SIG-M5 treated with dmso at 0.1 percent for 504 hours (cell line): ENCODE measurements at regions not wholly inside any gene's neighbourhood (a gene's known extent, or its start where the extent isn't known, plus 50 kb on each side); places are given as distances from the start of the nearest gene placed in this dataset.

Source experiments
- DNase-seq: peaks from one replicate; lab custom pipeline; 2025; ENCODE audit not compliant: unreplicated experiment; lab: John Stamatoyannopoulos, UW

GRCh38 chr2:120473522-120474271, 127.8 kb downstream of the INHBB start:
- DNase-seq: no peak

DNA sequence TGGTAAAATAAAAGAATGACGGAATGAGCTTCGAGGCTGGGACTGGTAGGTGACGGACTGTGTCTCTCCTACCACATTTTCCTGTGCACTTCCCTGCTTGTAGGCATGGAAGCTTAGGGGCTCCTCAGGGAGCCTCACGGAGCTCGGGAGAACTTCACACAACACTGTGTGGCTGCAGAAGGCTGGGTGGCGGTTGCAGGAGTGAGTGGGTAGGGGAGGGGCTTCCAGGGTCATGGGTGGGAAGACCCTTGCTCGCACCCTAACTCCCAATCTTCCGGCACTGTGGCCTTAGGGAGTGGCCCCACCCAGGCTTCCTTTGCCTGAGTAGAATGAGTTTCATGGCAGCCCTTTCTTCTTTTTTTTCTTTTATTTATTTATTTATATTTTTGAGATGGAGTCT, 128.6 kb downstream of the INHBB start:
- no peak for DNase-seq

GRCh38 chr2:120476141-120476540, 130.2 kb downstream of the INHBB start:
- DNase-seq: no peak

GRCh38 chr2:120477198-120477597, 131.3 kb downstream of the INHBB start:
- no peak for DNase-seq

DNA sequence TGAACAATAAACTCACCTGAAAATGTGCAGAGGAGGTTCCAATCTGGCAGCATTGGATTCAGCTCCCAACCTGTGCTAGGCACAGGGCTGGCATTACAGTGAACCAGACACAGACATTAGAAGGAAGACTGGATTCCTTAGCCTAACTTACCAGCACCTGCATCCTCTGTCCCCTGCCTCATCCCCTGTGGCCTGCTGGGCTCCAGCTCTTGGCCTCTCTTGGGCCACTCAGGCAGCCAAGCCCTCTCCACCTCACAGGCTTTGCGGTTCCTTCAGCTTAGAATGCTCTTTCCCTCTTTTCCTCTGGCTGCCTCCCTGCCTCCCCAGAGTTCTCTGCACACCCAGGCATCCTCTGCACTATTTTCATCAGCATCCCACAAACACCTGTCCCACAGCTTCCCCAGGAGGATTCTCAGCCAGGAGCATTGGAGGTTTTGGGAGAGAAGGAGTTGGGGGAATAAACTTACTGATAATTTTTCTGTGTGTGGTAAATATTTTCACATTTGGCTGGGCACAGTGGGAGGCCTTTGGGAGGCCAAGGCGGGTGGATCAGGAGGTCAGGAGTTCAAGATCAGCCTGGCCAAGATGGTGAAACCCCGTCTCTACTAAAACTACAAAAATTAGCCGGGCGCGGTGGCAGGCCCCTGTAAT, 132.0 kb downstream of the INHBB start:
- DNase-seq: no peak

- no peak for DNase-seq
Observed at GRCh38 chr2:120480346-120480902, 134.5 kb downstream of the INHBB start.

- no peak for DNase-seq
Observed at GRCh38 chr2:120480903-120481445, 135.0 kb downstream of the INHBB start.

- no peak for DNase-seq
Observed at GRCh38 chr2:120481446-120482194, 135.7 kb downstream of the INHBB start.

DNA sequence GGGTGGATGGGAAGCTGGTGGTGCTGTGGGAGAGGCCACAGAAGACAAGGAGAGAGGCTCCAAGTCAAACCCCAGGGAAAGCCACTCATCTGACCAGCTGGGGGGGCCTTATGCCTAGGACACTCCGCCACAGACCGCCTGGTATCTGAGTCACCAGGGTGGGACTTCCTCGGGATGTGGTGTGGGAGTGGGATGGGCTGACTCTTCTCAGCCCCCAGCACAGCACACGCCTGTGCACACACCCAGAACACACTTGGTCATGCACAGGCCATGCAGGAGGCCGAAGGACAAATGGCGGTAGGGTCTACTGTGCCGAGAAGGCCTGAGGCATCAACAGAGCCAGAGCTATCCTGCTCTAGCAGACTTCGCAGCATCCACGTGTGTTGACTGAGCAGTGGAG, 136.4 kb downstream of the INHBB start:
- no peak for DNase-seq

- DNase-seq: no peak
Observed at GRCh38 chr2:120483355-120483754, 137.4 kb downstream of the INHBB start.

GRCh38 chr2:120485096-120485495, 139.2 kb downstream of the INHBB start:
- no peak for DNase-seq

GRCh38 chr2:120486441-120486840, 140.5 kb downstream of the INHBB start:
- DNase-seq: no peak

DNA sequence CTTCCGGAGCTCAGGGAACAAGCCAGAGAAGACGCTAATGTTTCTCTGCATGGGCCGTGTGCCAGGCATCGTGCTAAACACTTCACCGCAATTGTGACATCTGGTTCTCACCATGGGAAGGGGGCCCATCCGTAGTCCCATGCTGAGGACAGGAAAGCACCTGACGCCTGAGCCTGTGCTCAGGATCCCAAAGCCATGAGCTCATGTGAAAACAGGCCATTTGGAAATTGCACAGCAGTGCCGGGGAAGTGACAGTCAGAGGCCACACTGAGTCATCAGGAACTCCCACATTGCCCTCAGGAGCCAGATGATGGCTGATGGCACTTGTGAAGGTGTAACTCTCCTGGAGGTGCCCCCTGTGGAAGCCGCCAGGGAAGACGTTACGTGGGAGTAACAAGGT, 141.0 kb downstream of the INHBB start:
- DNase-seq: no peak

DNA sequence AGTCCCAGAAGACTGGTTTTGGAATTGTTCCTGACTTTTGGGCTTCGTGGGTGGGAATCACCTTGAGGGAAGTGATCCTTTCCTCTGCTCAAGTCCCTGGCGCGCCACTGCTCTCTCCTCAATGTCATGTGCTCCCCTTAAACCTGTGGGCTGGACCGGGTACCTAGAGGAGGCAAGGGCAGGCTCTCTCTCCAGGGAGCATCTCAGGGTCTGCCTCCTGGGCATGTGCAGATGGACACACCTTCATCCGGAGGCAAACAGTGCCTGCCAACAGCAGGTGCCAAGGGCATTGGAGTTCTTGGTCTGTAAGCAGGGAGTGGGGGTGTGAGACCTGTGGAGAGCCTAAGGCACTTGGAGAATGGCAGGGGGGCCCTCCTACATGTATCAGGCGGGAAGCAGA, 142.6 kb downstream of the INHBB start:
- no peak for DNase-seq

DNA sequence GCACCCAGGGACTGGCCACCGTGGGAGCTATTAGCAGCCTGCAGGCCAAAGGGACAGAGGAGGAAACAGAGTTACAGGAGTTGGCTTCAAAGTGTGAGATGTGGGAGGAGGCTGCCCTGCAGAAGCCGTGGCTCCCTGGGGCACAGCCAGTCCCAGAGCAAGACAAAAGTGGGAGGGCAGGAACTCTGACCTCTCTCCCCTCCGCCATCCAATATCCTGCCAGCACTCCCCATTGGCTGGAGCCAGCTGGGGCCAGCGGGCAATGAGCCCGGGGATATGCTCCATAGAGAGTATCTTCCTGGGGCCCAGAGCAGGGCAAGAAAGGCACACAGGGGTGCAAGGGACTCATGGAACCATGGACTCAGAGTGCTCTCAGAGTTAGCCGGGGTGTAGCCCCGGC, 143.1 kb downstream of the INHBB start:
- no peak for DNase-seq

DNA sequence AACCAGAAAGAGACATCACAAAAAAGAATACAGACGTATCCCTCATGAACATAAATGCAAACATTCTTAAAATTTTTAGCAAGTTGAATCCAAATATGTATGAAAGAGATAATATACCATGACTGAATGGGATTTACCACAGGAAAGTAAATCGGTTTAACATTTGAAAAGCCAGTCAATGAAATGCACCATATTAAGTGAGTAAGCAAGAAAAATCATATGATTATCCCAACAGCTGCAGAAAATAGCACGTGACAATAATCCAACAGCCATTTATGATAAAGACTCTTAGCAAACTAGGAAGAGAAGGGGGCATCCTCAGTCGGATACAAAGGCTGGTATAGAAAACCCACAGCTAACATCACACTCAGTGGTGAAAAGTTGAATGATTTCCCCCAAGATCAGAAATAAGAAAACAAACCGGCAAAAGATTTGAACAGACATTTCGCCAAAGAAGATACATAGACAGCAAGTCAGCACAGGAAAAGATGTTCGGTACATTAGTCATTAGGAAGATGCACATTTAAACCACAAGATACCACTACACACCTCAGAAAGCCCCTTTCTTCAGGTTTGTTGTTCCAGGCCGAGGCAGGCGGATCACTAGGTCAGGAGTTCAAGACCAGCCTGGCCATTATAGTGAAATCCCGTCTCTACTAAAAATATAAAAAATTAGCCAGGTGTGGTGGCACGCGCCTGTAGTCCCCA, 144.3 kb downstream of the INHBB start:
- no peak for DNase-seq

GRCh38 chr2:120491111-120491625, 145.2 kb downstream of the INHBB start:
- DNase-seq: no peak

DNA sequence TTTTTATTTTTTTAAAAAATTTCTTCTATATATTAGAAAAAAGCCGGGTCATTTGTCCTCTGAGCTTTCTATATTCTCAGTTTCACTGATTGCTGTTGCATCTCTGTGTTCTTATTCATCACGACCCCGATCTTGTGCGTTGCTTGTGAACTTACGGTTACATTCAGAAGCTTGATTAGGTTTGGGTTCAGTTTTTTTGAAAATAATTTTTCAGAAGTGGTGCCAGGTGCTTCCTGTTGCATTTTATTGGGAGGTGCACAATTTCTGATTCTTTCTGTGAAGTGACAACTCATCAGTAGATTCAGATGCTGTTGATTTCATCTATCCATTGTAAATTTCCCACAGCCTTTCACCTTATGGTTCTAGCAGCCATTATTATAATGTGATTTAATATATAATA, 147.3 kb downstream of the INHBB start:
- DNase-seq: no peak

- DNase-seq: no peak
Observed at GRCh38 chr2:120494446-120494845, 148.5 kb downstream of the INHBB start.

- no peak for DNase-seq
Observed at GRCh38 chr2:120495586-120495985, 149.7 kb downstream of the INHBB start.

DNA sequence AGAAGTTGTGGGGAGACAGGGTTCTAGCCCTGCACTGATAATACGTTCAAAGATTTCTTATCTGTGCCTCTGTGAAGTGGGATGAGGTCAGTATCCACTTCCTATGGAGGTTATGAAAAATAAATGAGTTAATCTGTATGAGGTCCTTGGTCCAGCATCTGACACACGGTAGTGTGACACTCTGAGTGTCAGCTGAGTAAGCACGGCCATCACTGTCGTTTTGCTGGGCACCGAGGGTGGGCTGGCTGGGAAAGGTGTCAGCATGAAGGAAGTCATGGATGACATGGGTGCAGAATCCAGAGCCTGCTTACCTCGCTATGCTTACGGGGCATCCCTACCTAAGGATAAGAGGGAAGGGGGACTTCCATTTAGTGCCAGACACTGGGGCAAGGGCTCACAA, 150.3 kb downstream of the INHBB start:
- DNase-seq: no peak
